Stomach (tissue), 4 donors: ENCODE measurements at regions not wholly inside any gene's neighbourhood (a gene's known extent, or its start where the extent isn't known, plus 50 kb on each side); places are given as distances from the start of the nearest gene placed in this dataset.

Experiments used
- CTCF ChIP-seq, 7 experiments: fragments of 450-650 bp in 4 of 7; fragments of 200-600 bp in 3 of 7; sonication (generic) in 3 of 7; IDR thresholded peaks; one replicate each; pipeline ENCODE4 v1.5.1; 2016 to 2019; ENCODE audit warnings: antibody characterized with exemption in 7 of 7, control low read depth in 2 of 7, mild to moderate bottlenecking in 1 of 7
- EP300 ChIP-seq: sonication (generic); formaldehyde crosslinking; IDR thresholded peaks from one replicate; pipeline ENCODE4 v1.6.1; 2017; ENCODE audit warnings: antibody characterized with exemption
- POLR2A ChIP-seq, 4 donors: fragments of 450-650 bp; IDR thresholded peaks; one replicate each; pipeline ENCODE4 v1.6.1; 2016; ENCODE audit warnings: antibody characterized with exemption in 4 of 4, control low read depth in 2 of 4, mild to moderate bottlenecking in 1 of 4, moderate library complexity in 1 of 4

GRCh38 chr18:46268671-46269070 lies 164.5 kb downstream of the HAUS1 start:
- no peak for TF ChIP-seq CTCF (IDR thresholded peaks at IDR 0.05)
- no peak for TF ChIP-seq POLR2A (IDR thresholded peaks at IDR 0.05)
- TF ChIP-seq EP300 = no peak
